Thoracic aorta (tissue), 2 donors: ENCODE measurements at regions not wholly inside any gene's neighbourhood (a gene's known extent, or its start where the extent isn't known, plus 50 kb on each side); places are given as distances from the start of the nearest gene placed in this dataset.

Experiments used
- ATAC-seq: fragments of 150-250 bp; one replicate; pipeline ENCODE4 v1.8.0; 2017; ENCODE audit warnings: low read depth; ENCODE audit not compliant: insufficient number of reproducible peaks, low FRiP score
- DNase-seq: peaks from one replicate; pipeline ENCODE4 v3.0.0-alpha.2; 2020; ENCODE audit warnings: low spot score
- H3K27ac ChIP-seq, 2 donors: fragments of 200-600 bp; sonication (generic); 1 replicate in 1 of 2; 2 replicates in 1 of 2; pipeline ENCODE4 v1.5.1; 2016; ENCODE audit warnings: mild to moderate bottlenecking in 2 of 2, moderate library complexity in 2 of 2
- H3K27me3 ChIP-seq: fragments of 200-600 bp; sonication (generic); replicated peaks from 2 replicates; pipeline ENCODE4 v1.6.0; 2016; ENCODE audit warnings: mild to moderate bottlenecking; ENCODE audit not compliant: insufficient read depth
- H3K36me3 ChIP-seq: fragments of 200-600 bp; sonication (generic); one replicate; pipeline ENCODE4 v1.5.1; 2016
- H3K4me1 ChIP-seq, 2 donors: fragments of 200-600 bp; sonication (generic); 1 replicate in 1 of 2; 2 replicates in 1 of 2; pipeline versions ENCODE4 v1.5.1 to v1.6.0; 2016; ENCODE audit warnings: low read depth in 2 of 2, mild to moderate bottlenecking in 1 of 2; ENCODE audit not compliant: control insufficient read depth in 1 of 2
- H3K4me3 ChIP-seq: fragments of 200-600 bp; sonication (generic); 2 replicates; pipeline ENCODE4 v1.5.1; 2016; ENCODE audit warnings: mild to moderate bottlenecking
- H3K9me3 ChIP-seq: fragments of 200-600 bp; sonication (generic); 2 replicates; pipeline ENCODE4 v1.5.1; 2016
- TF ChIP-seq, protein P1 (sequence below): fragments of 200-600 bp; sonication (generic); IDR thresholded peaks from one replicate; pipeline ENCODE4 v1.5.1; 2019; ENCODE audit warnings: antibody characterized with exemption

DNA sequence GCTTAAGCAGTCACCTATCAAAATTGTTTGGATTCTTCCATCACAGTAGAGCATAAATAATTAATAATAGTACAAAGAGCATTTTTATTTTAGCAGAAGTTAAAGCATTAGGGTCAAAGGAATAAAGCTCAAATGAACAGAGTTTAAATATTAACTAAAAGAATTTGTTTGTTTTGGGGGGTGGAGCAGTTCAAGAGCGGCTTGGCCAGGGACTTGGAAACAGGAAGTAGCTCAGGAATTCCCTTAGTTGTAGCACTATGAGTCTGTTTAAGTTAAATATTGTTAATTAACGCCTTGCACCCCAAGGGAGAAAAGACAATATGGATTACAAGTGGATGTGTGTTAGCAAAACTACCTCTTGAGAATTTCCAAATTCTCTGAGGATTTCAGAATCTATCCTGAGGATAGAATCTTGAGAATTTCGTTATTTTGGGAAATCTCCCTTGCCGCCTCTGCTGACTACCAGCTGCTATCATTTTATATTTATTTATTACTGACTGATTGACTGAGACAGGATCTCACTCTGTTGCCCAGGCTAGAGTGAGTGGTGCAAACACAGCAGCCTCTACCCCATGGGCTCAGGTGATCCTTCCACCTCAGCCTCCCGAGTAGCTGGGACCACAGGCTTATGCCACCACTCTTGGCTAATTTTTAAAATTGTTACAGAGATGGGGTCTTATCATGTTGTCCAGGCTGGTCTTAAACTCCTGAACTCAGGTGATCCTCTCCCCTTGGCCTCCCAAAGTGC, 96.7 kb upstream of the CHD1 start:
- Histone ChIP-seq H3K9me3 (no peaks in the 10 kb centered on the region), H3K27me3 (no peaks in the 10 kb centered on the region), H3K4me1 (peaks cover 3 to 5% of the 10 kb centered on the region in 2 donors), H3K36me3 (no peaks in the 10 kb centered on the region), H3K4me3 (no peak overlapping the region), H3K27ac (no peak overlapping the region)
- no peak for ATAC-seq
- TF ChIP-seq, protein P1, sequence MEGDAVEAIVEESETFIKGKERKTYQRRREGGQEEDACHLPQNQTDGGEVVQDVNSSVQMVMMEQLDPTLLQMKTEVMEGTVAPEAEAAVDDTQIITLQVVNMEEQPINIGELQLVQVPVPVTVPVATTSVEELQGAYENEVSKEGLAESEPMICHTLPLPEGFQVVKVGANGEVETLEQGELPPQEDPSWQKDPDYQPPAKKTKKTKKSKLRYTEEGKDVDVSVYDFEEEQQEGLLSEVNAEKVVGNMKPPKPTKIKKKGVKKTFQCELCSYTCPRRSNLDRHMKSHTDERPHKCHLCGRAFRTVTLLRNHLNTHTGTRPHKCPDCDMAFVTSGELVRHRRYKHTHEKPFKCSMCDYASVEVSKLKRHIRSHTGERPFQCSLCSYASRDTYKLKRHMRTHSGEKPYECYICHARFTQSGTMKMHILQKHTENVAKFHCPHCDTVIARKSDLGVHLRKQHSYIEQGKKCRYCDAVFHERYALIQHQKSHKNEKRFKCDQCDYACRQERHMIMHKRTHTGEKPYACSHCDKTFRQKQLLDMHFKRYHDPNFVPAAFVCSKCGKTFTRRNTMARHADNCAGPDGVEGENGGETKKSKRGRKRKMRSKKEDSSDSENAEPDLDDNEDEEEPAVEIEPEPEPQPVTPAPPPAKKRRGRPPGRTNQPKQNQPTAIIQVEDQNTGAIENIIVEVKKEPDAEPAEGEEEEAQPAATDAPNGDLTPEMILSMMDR, result no peak
- DNase-seq, result no peak

DNA sequence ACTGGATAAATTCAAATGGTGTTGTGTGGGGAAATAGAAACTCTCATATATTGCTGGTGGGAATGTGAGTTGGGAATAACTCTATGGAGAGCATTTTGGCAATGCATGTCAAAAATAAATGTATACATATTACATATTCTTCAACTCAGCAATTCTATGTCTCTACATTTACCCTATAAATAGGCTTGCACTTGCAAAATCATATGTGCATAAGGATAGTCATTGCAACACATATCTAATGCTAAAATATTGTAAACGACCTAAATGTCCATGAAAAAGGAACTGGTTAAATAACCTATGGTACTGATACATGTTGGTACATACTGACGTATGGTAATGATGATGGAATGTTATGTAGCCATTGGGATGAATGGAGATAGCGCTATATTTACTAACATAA, 94.5 kb upstream of the CHD1 start:
- DNase-seq (no peak), ATAC-seq (no peak)
- Histone ChIP-seq H3K4me3 (no peak overlapping the region), H3K9me3 (no peaks in the 10 kb centered on the region), H3K36me3 (no peaks in the 10 kb centered on the region), H3K27me3 (no peaks in the 10 kb centered on the region), H3K27ac (no peak overlapping the region), H3K4me1 (peaks cover 3 to 5% of the 10 kb centered on the region in 2 donors)
- TF ChIP-seq, protein P1, result no peak

DNA sequence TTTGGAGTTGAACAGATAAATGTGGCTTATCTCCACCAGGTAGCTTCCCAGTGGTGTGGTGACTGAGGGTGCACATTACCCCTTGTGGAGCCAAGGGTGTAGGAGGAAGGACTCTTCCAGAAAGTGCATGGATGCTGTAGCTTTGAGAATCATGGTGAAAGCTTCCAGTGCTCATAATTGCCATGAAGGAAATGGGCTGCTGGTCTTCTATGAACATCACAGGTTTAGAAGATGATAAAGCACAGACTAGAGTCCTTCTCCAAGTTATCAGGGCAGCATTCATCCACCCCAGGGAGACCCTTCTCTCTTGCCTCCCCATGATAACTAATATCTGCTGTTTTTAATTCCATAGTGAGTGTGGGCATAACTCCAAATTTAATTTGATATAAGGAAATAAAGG, 93.4 kb upstream of the CHD1 start:
- Histone ChIP-seq H3K27ac (no peak overlapping the region), H3K36me3 (no peaks in the 10 kb centered on the region), H3K4me1 (peaks cover 3 to 5% of the 10 kb centered on the region in 2 donors), H3K27me3 (no peaks in the 10 kb centered on the region), H3K4me3 (no peak overlapping the region), H3K9me3 (no peaks in the 10 kb centered on the region)
- TF ChIP-seq, protein P1, result no peak
- ATAC-seq (no peak), DNase-seq (no peak)

DNA sequence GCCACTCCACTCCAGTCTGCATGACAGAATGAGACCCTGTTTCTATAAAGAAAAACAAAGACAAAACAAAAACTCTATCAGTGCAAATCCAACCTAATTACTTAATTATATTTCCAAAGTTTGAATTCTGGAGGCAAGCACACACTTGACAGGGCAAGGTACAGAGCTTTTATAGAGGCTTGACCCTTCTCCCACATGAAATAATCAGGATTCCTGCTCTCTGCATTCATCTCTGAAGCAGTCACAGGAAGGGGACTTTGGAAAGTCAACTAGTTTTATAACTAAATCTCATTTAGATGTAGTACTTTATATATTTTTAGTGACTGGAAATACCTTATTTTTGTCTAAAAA, 91.9 kb upstream of the CHD1 start:
- H3K27ac ChIP-seq, result no peak overlapping the region
- no peaks in the 10 kb centered on the region for H3K9me3 ChIP-seq
- peaks cover 3 to 5% of the 10 kb centered on the region in 2 donors for H3K4me1 ChIP-seq
- no peaks in the 10 kb centered on the region for H3K27me3 ChIP-seq
- no peak overlapping the region for H3K4me3 ChIP-seq
- no peaks in the 10 kb centered on the region for H3K36me3 ChIP-seq
- DNase-seq (no peak), ATAC-seq (no peak)
- TF ChIP-seq, protein P1, result no peak

DNA sequence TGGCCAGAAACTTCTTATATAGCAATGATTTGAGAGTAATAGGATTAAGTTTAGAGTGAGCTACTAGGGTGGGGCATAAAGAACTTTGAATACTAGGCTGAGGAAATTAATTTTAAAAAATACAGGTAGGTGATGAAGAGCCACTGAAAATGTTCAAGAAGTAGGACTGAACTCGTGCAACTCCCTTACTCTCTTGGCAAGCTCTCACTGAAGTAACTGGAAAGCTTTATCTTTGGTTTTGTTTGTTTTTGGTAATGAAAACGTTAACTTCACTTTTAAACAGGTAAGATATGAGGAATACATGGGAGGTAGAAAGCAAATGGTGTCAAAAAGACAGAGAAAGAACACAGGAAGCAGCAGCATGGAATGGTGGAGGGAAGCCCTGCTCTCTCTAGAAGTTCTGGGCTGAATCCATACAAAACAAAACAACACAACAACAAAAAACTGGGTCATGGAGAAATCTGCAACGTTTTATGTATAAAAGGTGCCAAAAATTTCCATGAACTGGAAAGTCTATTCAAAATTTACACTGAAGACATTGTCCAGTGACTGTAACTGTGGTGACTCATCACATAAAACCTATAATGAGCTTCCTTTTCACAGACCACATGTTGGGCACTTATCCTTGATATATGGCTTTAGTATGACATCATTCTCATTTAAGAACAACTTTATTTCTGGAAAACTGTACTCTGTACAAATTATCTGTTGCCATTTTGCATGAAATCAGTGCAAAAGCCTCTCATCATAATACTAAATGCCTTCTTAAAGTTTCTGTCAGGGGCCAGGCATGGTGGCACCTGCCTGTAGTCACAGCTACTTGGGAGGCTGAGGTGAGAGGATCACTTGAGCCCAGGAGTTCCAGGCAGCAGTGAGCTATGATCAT, 91.2 kb upstream of the CHD1 start:
- Histone ChIP-seq H3K27ac (no peak overlapping the region), H3K36me3 (no peaks in the 10 kb centered on the region), H3K4me3 (no peak overlapping the region), H3K9me3 (no peaks in the 10 kb centered on the region), H3K4me1 (no peaks in the 10 kb centered on the region), H3K27me3 (no peaks in the 10 kb centered on the region)
- TF ChIP-seq, protein P1, result no peak
- ATAC-seq (no peak), DNase-seq (no peak)
